Type B pancreatic cell (in vitro differentiated cells): ENCODE measurements at regions not wholly inside any gene's neighbourhood (a gene's known extent, or its start where the extent isn't known, plus 50 kb on each side); places are given as distances from the start of the nearest gene placed in this dataset.

Experiments used
- DNase-seq: peaks from one replicate; pipeline ENCODE4 v3.0.0; 2021; ENCODE audit warnings: mixed read lengths; ENCODE audit not compliant: unreplicated experiment; ENCODE audit errors: extremely low spot score
- H3K27ac Mint-ChIP-seq: 2 replicates; pipeline ENCODE4 v1.8.0; 2021; ENCODE audit warnings: mild to moderate bottlenecking, mixed read lengths
- H3K27me3 Mint-ChIP-seq: 2 replicates; pipeline ENCODE4 v1.8.0; 2021; ENCODE audit warnings: mixed read lengths
- H3K36me3 Mint-ChIP-seq: 2 replicates; pipeline ENCODE4 v1.8.0; 2021; ENCODE audit warnings: mixed read lengths
- H3K4me1 Mint-ChIP-seq: one replicate; pipeline ENCODE4 v1.8.0; 2021; ENCODE audit warnings: mixed read lengths; ENCODE audit not compliant: unreplicated experiment
- H3K4me3 Mint-ChIP-seq: 2 replicates; pipeline ENCODE4 v1.8.0; 2021; ENCODE audit warnings: mild to moderate bottlenecking, mixed read lengths
- H3K9me3 Mint-ChIP-seq: 2 replicates; pipeline ENCODE4 v1.8.0; 2021; ENCODE audit warnings: mixed read lengths
- CTCF ChIP-seq: fragments of 200-600 bp; sonication (generic); conservative IDR thresholded peaks from 2 replicates; pipeline ENCODE4 v1.5.0; 2021; ENCODE audit warnings: antibody characterized with exemption, mild to moderate bottlenecking

GRCh38 chr2:10204326-10205161 is 82.0 kb downstream of the RRM2 start:
- Mint-ChIP-seq H3K4me1 (peaks cover 18% of the 10 kb centered on the region), H3K4me3 (no peak overlapping the region), H3K36me3 (peaks cover 4% of the 10 kb centered on the region), H3K27me3 (no peaks in the 10 kb centered on the region), H3K9me3 (no peaks in the 10 kb centered on the region), H3K27ac (no peak overlapping the region)
- TF ChIP-seq CTCF = no peak
- DNase-seq = no peak

GRCh38 chr2:10205162-10205475 is 82.6 kb downstream of the RRM2 start:
- no peaks in the 10 kb centered on the region for H3K27me3 Mint-ChIP-seq
- no peak overlapping the region for H3K4me3 Mint-ChIP-seq
- H3K4me1 Mint-ChIP-seq = peaks cover 18% of the 10 kb centered on the region
- peaks cover 4% of the 10 kb centered on the region for H3K36me3 Mint-ChIP-seq
- DNase-seq = no peak
- H3K9me3 Mint-ChIP-seq = no peaks in the 10 kb centered on the region
- no peak for TF ChIP-seq CTCF
- H3K27ac Mint-ChIP-seq = no peak overlapping the region

GRCh38 chr2:10208736-10209135 is 86.2 kb downstream of the RRM2 start:
- H3K27ac Mint-ChIP-seq = no peak overlapping the region
- no peaks in the 10 kb centered on the region for H3K9me3 Mint-ChIP-seq
- peaks cover 12% of the 10 kb centered on the region for H3K4me1 Mint-ChIP-seq
- no peak for TF ChIP-seq CTCF
- H3K36me3 Mint-ChIP-seq = peaks cover 4% of the 10 kb centered on the region
- H3K27me3 Mint-ChIP-seq = no peaks in the 10 kb centered on the region
- no peak for DNase-seq
- no peak overlapping the region for H3K4me3 Mint-ChIP-seq

GRCh38 chr2:10209406-10209935 is 86.9 kb downstream of the RRM2 start:
- Mint-ChIP-seq H3K36me3 (peaks cover 4% of the 10 kb centered on the region), H3K27me3 (no peaks in the 10 kb centered on the region), H3K4me1 (peaks cover 12% of the 10 kb centered on the region), H3K27ac (no peak overlapping the region), H3K4me3 (no peak overlapping the region), H3K9me3 (no peaks in the 10 kb centered on the region)
- no peak for DNase-seq
- TF ChIP-seq CTCF = no peak

GRCh38 chr2:10210336-10210735 is 87.8 kb downstream of the RRM2 start:
- no peaks in the 10 kb centered on the region for H3K9me3 Mint-ChIP-seq
- no peak overlapping the region for H3K27ac Mint-ChIP-seq

More at GRCh38 chr2:10210336-10210735, 87.8 kb downstream of the RRM2 start:
- H3K4me1 Mint-ChIP-seq = peaks cover 8% of the 10 kb centered on the region
- H3K27me3 Mint-ChIP-seq = no peaks in the 10 kb centered on the region
- peaks cover 1% of the 10 kb centered on the region for H3K36me3 Mint-ChIP-seq
- DNase-seq = no peak
- TF ChIP-seq CTCF = no peak
- no peak overlapping the region for H3K4me3 Mint-ChIP-seq
